ENCODE measurements at regions not wholly inside any gene's neighbourhood (a gene's known extent, or its start where the extent isn't known, plus 50 kb on each side); places are given as distances from the start of the nearest gene placed in this dataset.
"Not testable (repeated sequence)": the region's sequence is repeated elsewhere in the genome, so short reads cannot be mapped to it uniquely, and the experiment has no call there.

GRCh38 chr15:20192982-20193929 lies 348.3 kb downstream of the GOLGA6L6 start:
- CTCF ChIA-PET; BruUV-seq (replicated peaks); H3K4me2 ChIP-seq (ENCODE audit: low read depth, low read length); H3K4me1 ChIP-seq (ENCODE audit: control insufficient read depth, insufficient read depth, low read length); H3K36me3 ChIP-seq (ENCODE audit: control insufficient read depth, insufficient read depth, low read length); H2BK5ac ChIP-seq (ENCODE audit: low read depth, low read length, poor library complexity, severe bottlenecking); intact Hi-C loops (cut with micrococcal nuclease); H3K4me3 ChIP-seq (ENCODE audit: insufficient read depth, low read depth, low read length); H3K79me1 ChIP-seq (ENCODE audit: low read depth in 1 of 2, low read length in 2 of 2); H3K9me1 ChIP-seq (ENCODE audit: insufficient read depth, low read length); DNase-seq; H2BK20ac ChIP-seq (ENCODE audit: low read depth, low read length); H3K9me3 ChIP-seq (ENCODE audit: control insufficient read depth, insufficient read depth, low read length); H3K18ac ChIP-seq (ENCODE audit: low read depth, low read length); H4K91ac ChIP-seq (ENCODE audit: insufficient read depth, low read depth, low read length); H4K8ac ChIP-seq (ENCODE audit: low read depth in 2 of 2, low read length in 2 of 2); H3K23ac ChIP-seq (ENCODE audit: low read depth, low read length); H2BK15ac ChIP-seq (ENCODE audit: low read depth, low read length); H3K14ac ChIP-seq (replicated peaks; ENCODE audit: low read depth, low read length); H2AK5ac ChIP-seq (ENCODE audit: low read depth, low read length); POLR2A ChIA-PET (ENCODE audit: unreplicated experiment); H3K27ac ChIP-seq (ENCODE audit: insufficient read depth, low read length); H3K56ac ChIP-seq (ENCODE audit: extremely low read depth, insufficient read depth, low read length); H4K20me1 ChIP-seq (ENCODE audit: insufficient read depth, low read length); dilution Hi-C loops (cut with HindIII; ENCODE audit: low sequenced_read_pairs, unreplicated experiment); H3K27me3 ChIP-seq (ENCODE audit: control insufficient read depth, insufficient read depth, low read length); H3K4ac ChIP-seq (ENCODE audit: low read depth, low read length); H4K5ac ChIP-seq (ENCODE audit: low read depth, low read length); H2AK9ac ChIP-seq (replicated peaks; ENCODE audit: low read depth, low read length, poor library complexity); H3K9ac ChIP-seq (ENCODE audit: low read depth, low read length); H2BK120ac ChIP-seq (ENCODE audit: low read depth, low read length); H2AFZ ChIP-seq (replicated peaks; ENCODE audit: low read length, poor library complexity): not testable (repeated sequence)
- TF ChIP-seq, protein P1, sequence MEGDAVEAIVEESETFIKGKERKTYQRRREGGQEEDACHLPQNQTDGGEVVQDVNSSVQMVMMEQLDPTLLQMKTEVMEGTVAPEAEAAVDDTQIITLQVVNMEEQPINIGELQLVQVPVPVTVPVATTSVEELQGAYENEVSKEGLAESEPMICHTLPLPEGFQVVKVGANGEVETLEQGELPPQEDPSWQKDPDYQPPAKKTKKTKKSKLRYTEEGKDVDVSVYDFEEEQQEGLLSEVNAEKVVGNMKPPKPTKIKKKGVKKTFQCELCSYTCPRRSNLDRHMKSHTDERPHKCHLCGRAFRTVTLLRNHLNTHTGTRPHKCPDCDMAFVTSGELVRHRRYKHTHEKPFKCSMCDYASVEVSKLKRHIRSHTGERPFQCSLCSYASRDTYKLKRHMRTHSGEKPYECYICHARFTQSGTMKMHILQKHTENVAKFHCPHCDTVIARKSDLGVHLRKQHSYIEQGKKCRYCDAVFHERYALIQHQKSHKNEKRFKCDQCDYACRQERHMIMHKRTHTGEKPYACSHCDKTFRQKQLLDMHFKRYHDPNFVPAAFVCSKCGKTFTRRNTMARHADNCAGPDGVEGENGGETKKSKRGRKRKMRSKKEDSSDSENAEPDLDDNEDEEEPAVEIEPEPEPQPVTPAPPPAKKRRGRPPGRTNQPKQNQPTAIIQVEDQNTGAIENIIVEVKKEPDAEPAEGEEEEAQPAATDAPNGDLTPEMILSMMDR (conservative IDR thresholded peaks at IDR 0.05; ENCODE audit: low read depth, low read length), result 0 out of 2 replicates have a peak, but pooled peaks have one; percentile 5
- ATAC-seq (ENCODE audit: low read depth), result peak; percentile 73
- in situ Hi-C loops (cut with MboI; ENCODE audit: low sequenced_read_pairs), result loop anchor here (25.0 kb wide), 1 partner anchor 94 kb away; no protein-coding TSS in a partner anchor
- WGBS, 2 experiments (ENCODE audit: extremely low coverage in 2 of 2, insufficient read length in 1 of 2), result 59% methylated on average over 9 of the region's 16 CpGs; no CpG with 5 or more reads in 1 of the 2 experiments

GRCh38 chr15:20191508-20192125 lies 350.0 kb downstream of the GOLGA6L6 start:
- BruUV-seq (replicated peaks); H3K27ac ChIP-seq (ENCODE audit: insufficient read depth, low read length); H2AK9ac ChIP-seq (replicated peaks; ENCODE audit: low read depth, low read length, poor library complexity); H3K9me3 ChIP-seq (ENCODE audit: control insufficient read depth, insufficient read depth, low read length); H3K4me2 ChIP-seq (ENCODE audit: low read depth, low read length); intact Hi-C loops (cut with micrococcal nuclease); CTCF ChIA-PET; H4K5ac ChIP-seq (ENCODE audit: low read depth, low read length); H3K23ac ChIP-seq (ENCODE audit: low read depth, low read length); H2BK5ac ChIP-seq (ENCODE audit: low read depth, low read length, poor library complexity, severe bottlenecking); H3K14ac ChIP-seq (replicated peaks; ENCODE audit: low read depth, low read length); H3K9me1 ChIP-seq (ENCODE audit: insufficient read depth, low read length); POLR2A ChIA-PET (ENCODE audit: unreplicated experiment); H3K27me3 ChIP-seq (ENCODE audit: control insufficient read depth, insufficient read depth, low read length); H2BK15ac ChIP-seq (ENCODE audit: low read depth, low read length); H2AK5ac ChIP-seq (ENCODE audit: low read depth, low read length); DNase-seq; H3K18ac ChIP-seq (ENCODE audit: low read depth, low read length); dilution Hi-C loops (cut with HindIII; ENCODE audit: low sequenced_read_pairs, unreplicated experiment); H3K4ac ChIP-seq (ENCODE audit: low read depth, low read length); H4K20me1 ChIP-seq (ENCODE audit: insufficient read depth, low read length); H3K4me1 ChIP-seq (ENCODE audit: control insufficient read depth, insufficient read depth, low read length); H3K56ac ChIP-seq (ENCODE audit: extremely low read depth, insufficient read depth, low read length); H3K36me3 ChIP-seq (ENCODE audit: control insufficient read depth, insufficient read depth, low read length); H4K8ac ChIP-seq (ENCODE audit: low read depth in 2 of 2, low read length in 2 of 2); H3K4me3 ChIP-seq (ENCODE audit: insufficient read depth, low read depth, low read length); H4K91ac ChIP-seq (ENCODE audit: insufficient read depth, low read depth, low read length); ATAC-seq (ENCODE audit: low read depth); H3K9ac ChIP-seq (ENCODE audit: low read depth, low read length); H2BK120ac ChIP-seq (ENCODE audit: low read depth, low read length); H2BK20ac ChIP-seq (ENCODE audit: low read depth, low read length); H3K79me1 ChIP-seq (ENCODE audit: low read depth in 1 of 2, low read length in 2 of 2); H2AFZ ChIP-seq (replicated peaks; ENCODE audit: low read length, poor library complexity): not testable (repeated sequence)
- 60% methylated on average over 1 of the region's 6 CpGs; no CpG with 5 or more reads in 1 of the 2 experiments for WGBS, 2 experiments (ENCODE audit: extremely low coverage in 2 of 2, insufficient read length in 1 of 2)
- in situ Hi-C loops (cut with MboI; ENCODE audit: low sequenced_read_pairs), result loop anchor here (25.0 kb wide), 1 partner anchor 96 kb away; no protein-coding TSS in a partner anchor
